HG03045 (cell line): ENCODE measurements at regions not wholly inside any gene's neighbourhood (a gene's known extent, or its start where the extent isn't known, plus 50 kb on each side); places are given as distances from the start of the nearest gene placed in this dataset.
A peak's percentile ranks its signal among the peaks of the same experiment; 100 is the strongest.

Experiments used
- ATAC-seq: cut with Tn5 transposase; IDR thresholded peaks from one replicate; pipeline ENCODE4 v1.9.1; 2021; ENCODE audit warnings: mild to moderate bottlenecking, moderate library complexity; ENCODE audit not compliant: unreplicated experiment

DNA sequence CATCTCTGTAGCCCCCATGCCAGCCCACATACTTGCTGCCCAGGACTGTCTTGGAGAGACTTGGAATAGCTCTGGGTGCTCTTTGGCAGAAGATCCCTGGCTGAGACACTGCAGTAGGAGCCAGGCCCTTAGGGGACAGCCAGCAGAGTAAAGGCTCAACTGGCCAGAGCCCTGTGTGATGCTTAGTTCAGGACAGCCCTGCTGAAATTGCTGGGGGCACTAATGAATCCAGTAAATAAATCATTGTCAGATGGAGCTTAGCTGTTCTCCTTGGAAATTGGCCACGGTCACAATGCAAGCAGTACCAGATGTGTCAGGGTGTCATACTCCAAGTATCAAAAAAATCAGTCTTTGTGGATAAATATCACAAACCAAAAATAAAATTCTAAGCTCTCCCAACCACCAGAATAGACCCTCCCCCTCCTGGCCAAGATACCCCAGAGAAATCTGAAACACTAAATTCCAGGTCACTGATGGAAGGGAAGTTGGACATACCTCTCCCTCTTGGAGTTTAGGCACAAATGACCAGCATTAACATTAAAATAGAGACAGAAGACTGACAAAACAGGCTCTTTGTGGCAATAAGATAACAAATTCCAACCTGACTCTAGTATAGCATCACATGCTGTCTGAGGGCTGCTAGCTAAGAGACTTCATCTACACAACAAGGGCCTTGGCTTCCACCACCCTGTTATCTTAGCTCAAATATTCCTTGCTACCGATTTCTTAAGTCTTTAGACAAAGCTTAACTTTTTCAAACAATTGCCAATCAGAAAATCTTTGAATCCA is 83.2 kb upstream of the DNAH14 start:
- ATAC-seq = no peak

DNA sequence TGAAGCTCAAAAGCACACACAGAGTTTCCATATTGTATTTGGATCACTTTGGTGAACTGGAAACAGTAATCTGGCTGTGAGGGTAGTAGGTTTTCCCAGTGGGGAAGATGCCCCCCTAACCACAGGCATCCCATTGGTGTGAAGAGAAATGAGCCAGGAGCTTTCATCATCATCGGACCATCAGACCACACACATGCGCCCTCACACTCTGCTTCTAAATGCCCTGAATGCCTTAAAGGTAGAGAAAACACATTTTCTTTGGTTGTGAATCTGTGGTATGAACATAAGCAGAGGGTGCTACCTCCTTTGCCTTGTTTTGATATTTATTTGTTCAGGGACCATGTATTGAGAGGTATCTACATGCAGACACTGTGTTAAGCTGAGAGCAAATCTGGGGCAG is 79.0 kb upstream of the DNAH14 start:
- ATAC-seq = no peak

DNA sequence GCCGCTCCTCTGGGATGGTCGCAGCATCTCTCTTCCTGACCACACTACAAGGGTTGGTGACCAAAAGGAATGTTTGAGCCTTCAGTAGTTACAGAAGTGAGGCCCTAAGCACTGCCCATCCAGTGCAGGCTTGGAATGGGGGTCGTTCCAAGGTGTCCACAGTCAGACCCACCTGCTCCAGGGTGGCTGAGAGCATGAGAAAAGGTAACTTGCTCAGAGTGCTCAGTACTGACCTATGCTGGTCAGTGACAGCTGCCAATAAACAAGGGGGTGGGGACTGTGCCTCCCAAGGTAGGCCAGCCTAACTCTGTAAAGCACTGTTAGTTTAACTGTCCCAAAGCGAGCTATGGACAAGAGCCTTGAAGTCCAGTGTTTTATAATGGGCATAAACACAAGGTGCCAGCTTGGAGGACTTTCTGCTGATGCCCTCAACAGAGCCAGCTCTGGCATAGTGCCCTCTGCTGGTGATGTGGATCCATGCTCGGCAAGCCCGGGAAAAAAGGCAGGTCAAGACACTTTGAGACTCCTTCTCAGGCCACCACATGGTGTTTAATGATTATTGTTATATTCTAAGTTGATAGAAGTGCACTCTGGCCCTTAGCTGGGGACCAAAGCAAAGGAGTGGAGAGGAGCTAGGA is 78.1 kb upstream of the DNAH14 start:
- peak; percentile 58 for ATAC-seq

DNA sequence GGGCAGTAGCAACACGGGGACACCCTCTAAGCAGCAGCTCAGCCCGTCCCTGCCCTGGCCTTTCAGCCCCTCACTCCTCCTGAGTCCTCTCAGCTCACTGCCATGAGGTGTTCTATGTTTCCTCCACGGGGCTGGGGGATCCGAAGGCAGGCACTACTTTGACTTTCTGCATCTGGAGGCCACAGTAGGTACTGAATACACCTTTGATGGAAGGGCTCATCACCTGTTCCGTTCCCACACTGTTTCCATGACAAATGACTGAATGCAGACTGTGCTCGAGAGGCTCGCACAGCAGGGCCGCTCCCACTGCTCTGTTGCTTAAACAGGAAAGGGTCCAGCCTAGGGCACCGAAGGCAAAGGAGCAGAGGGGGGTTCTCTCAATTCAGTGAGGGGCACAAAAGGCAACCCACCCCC is 77.6 kb upstream of the DNAH14 start:
- no peak for ATAC-seq

DNA sequence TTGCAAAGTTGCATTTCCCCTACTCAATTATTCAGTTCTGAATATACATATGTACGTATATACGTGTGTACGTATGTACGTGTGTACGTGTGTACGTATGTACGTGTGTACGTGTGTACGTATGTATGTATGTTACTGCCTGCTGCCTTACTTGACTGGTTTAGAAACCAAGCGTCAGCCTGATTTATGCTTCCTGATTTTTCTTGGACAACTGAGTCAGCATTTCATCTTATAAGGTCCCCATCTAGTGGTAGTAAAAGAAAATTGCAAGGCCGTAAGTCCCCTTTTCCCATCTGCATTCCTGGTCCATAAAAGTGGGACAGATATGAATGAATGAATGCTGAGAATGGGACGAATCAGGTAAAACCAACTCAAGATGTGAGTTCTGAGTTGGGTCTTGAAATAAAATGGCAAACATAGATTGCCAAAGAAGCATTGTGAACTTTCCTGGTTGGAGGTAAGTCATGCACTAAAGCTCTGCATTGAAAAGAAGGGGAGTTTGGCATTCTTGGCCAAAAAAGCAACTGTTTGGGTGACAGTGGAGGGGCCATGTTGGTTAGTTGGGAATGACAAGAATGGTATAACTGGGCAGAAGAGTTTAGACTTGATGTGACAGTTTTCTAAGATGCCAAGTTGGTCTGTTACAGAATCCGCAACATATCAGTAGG is 76.4 kb upstream of the DNAH14 start:
- no peak for ATAC-seq

DNA sequence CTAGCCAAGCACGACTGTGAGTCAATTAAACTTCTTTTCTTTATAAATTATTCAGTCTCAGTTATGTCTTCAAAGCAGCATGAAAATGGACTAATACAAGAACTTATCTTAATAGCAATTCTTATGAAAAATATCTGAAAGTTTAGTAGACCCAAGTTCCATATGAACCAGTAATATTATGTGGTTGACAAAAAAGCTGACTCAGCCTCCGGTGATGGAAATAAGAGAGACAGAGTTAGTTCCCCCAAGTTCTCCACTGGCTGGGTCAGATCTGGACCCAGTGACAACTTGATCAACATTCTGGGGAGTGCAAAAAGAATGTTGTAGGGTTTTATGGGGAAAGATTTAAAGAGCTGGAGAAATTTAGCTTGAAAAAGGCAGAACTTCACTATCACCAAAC is 72.5 kb upstream of the DNAH14 start:
- ATAC-seq = no peak

DNA sequence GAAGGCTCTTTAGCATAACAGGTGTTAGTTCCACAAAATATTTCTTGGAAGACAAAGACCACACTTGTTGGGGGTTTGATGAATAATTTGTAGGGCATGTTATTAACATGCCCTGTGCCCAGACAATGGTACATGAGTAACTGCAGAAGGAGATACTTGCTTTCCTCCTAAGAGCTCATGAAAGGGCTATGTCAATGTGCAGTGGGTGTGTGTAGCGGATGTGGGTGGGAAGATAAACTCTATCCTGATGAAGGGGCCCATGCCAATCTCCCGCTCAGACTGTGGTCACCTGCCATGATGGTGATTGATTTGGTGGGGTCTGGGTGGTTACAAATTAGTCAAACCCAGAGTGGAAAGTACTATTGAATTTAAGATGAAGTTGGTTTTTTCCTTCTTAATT is 69.8 kb upstream of the DNAH14 start:
- ATAC-seq = no peak

DNA sequence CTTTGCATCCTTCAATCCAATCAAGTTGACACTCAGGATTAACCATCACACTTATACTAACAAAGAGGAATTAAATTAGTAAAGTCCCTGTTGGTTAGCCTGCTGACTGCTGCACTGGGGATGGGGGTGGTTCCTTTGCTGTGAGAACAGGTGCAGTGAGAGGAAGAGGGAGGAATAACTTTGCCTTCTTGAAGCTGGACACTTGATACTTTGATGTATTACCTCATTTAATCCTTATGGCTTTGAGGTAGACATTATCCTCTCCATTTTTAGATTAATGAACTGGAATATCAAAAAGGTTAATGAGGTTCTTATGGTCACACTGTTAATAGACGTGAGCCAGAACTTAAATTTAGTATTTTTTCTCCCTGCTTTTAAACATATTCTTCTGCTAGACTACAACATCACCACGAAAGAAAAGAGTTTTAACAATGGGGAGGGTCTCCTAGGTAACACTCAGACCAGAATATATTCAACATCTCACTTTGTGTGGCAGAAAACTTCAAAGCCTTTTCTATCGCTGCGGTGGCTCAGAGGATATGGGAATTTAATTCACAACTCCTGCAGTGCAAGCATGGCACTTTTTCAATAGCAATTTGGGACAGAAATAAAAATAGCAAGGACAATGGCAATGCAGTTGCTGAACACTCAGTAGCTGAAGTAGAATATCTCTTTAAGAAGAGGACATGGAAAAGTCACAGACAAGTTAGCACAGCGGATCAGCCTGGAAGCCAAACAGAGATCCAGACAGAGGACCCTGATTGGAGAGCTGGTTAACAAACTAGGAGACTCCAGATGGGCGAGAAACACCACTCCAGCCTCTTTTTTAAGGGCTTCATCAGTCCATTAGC is 68.8 kb upstream of the DNAH14 start:
- ATAC-seq = no peak

DNA sequence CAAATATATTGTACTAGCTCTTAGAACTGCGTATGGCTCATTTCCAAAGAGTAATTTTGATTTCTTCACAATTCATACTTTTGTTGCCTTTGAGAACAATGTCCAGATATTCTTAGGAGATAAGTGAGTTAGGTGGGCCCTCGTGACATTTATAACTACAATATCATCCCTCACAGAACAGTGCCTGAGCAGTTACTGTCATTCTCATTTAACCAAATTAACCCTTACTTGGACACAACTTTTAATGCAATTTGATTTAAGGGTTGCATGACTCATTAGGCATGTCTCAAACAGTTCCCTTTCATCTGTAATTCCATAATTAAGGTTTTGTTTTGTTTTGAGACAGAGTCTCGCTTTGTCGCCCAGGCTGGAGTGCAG is 68.1 kb upstream of the DNAH14 start:
- ATAC-seq = no peak

DNA sequence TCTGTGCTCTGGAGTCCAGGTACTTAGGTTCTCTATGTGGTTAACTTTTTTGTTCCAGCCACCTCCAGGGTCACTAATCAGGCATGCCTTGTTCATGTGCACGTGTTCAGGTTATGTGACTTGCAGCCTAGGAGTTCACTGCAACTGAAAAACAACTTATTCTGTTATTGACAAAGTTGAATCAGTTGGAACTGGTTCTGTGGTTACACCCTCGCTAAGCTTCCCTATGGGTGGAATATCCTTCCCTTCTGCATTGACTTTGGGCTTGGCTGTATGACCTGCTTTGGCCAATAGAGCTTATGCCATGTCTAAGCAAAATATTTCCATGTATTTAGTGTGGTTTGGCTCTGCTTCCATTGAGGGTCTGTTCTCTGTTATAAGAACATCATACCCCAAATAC is 66.0 kb upstream of the DNAH14 start:
- ATAC-seq = no peak

DNA sequence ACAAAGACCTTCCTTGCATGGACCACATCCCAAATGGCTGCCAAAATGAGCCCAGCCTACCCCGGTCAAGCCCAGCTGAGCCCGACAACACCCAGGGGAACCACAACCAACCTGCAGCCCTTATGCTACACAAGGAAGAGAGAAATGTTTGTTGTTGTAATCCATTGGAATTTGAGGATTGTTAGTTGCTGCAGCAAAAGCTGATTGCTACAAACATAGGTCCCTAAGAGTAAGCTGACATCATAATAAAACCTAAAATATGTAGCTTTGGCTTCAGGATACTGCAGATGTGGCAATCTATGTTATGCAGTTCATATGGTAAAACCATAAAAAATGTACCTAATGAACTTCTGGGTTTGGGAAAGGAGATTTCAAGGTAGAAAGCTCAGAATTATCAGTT is 65.5 kb upstream of the DNAH14 start:
- no peak for ATAC-seq

DNA sequence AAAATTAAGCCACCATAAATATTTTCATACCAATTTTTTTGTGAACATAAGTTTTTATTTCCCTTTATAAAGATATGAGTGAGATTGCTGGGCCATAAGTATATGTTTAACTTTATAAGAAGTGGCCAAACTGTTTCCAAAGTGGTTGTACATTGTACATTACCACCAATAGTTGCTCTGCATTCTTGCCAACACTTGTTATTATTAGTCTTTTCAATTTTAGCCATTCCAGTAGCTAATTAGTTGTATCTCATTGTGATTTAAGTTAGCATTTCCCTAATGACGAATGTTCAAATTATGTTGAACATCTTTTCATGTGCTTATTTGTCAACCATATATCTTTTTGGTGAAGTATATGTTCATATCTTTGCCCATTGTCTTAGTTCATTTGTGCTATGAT is 64.0 kb upstream of the DNAH14 start:
- ATAC-seq = no peak

DNA sequence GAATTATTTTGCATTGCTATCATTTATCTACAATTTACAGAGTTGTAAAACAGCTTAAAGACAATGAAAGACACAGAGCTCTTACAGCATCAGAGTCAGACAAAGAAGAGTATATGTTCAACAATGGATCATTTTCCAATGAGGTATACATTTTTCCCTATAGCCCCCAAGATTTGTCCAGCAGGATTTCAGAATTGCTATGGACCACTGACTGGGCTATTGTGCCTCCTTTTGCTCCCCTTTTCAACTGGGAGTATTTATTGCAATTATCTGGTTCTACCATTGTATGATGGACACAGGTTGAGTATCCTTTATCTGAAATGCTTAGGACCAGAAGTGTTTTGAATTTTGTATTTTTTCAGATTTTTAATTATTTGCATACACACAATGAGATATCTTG is 62.5 kb upstream of the DNAH14 start:
- ATAC-seq = no peak

DNA sequence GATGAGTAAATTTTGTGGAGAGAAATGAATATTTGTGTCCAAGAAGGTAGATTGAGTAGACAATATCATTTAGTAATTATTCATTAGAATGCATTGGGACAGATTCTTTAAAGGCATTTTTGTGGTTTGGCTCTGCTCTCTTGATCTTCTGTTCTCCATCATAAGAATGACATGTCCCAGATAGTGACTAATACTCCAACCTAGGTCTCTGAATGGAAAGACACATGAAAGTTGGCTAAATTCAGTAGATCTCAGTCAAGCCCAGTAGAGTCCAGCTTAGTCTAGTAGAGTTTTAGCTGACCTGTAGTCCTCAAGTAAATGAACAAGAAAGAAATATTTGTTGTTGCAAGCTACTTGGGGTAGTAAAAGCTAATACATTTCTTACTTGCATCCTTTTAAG is 61.8 kb upstream of the DNAH14 start:
- no peak for ATAC-seq

DNA sequence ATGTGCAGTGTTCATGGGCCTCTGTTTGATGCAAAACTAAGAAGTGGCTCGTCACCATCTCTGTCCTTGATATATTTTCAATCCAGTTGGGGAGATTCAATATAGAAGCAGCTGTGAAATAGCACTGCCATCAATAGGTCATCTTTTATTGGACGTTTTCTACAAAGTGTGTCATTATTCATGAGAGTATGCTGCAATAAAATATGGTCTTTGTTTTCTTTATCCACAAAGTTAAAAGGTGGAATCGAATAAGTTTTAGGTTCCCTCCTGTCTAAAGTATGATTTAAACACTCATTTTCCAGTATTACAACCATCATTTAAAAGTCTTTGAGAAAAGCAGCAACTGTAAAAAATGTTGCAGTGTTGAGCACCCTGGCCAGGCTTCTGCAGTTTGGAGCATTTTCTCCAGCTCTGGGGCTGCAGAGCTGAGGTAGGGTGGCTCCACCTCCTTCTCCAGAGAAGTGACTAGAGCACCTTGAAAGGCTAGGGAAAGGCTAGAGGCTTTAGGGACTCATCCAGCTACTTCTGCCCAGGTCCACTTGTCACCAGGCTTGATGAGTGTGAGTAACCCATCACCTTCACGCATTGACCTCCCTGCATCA is 56.5 kb upstream of the DNAH14 start:
- ATAC-seq = no peak

DNA sequence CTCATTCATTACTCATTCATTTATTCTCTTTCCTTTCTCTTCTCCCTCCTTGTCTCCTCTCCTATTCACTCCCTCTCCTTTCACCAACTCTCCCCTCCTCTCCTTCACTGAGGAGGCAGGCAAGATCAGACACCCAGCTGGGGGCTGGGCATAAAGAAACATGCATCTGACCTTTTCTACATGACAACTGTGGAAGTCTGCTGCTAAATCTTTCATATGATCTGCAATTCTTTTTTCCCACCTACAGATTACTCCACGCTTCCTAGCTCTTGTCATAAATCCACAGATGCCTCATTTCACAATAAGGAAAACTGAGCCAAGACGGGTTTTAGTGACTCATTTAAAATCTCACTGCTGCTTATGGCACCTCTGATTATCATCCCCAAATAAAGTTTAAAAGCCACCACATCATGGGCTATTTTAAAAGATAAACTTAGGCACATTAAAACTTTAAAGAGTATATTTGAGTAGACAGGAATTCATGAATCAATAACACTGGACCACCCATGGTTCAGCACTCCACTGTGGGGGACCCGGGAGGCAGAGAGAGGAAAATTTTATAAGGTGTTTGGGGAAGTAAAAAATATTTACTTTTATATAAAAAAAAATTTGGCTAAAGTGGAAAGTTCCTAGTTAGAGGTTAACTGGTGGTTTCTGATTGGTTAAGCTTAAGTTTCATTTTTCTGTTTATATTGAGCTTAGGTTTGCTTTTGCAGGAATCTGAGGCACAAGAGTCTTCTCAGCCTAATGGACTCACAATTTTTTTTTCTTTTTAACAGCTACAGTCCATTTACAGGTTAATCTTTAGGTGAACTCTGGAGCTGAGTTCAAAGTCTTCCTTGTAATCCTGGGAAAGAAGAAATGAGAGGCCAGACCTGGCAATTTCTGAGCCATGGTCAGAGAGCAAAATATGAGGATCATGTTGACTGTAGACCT is 55.8 kb upstream of the DNAH14 start:
- no peak for ATAC-seq

DNA sequence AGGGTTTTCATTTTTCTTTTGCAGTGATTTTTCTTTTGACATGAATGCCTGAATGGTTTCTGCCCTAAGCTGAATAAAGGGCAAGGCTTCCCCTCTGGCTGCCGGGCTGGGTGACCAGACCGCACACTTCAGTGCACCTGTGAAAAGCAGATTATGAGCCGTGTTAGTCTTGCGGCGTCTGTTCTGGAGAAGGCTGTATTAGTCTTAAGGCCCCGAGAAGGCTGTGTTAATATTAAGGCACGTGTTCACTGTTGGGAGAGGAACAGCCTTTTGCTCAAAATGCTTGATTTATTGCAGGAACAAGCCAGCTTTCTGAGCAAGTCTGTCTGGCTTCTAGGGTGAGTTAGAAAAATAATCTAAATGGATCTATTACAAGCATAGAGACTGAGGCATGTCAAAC is 54.7 kb upstream of the DNAH14 start:
- no peak for ATAC-seq

DNA sequence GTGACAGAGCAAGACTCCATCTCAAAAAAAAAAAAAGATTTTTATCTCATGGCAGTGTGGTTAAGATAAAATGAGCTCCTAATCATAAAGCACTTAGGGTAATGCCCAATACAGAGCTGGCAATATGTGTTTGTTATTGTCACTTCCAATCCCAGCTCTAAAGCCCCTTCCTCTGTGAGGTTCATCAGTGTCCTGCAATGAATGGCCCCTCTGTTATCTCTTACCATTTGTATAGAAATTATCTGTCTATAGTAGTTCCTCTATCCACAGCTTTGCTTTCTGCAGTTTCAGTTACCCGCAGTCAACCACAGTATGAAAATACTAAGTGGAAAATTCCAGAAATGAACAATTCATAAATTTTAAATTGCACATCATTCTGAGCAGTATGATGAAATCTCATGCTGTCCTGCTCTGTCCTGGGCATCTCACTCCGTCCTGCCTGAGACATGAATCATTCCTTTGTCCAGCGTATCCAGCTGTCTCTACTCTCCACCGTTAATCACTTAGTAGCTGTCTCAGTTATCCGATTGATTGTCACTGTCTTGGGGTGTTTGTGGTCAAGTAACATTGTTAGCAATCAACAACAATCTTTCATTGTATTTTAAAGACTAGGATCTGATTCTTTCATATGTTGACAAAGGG is 50.2 kb upstream of the DNAH14 start:
- no peak for ATAC-seq
